Keratinocyte (primary cell): ENCODE measurements at regions not wholly inside any gene's neighbourhood (a gene's known extent, or its start where the extent isn't known, plus 50 kb on each side); places are given as distances from the start of the nearest gene placed in this dataset.

Experiments used
- DNase-seq: peaks from one replicate; pipeline ENCODE4 v3.0.0-alpha.2; 2011; ENCODE audit warnings: low read depth, missing footprints, low spot score
- FAIRE-seq: peaks from 2 replicates; lab custom pipeline; 2011; peaks lifted over from hg19 to GRCh38; lab: Jason Lieb, UNC
- H2AFZ ChIP-seq: 2 replicates; pipeline ENCODE4 v1.6.0; 2012; ENCODE audit warnings: low read length, control low read depth, inconsistent platforms; ENCODE audit not compliant: control insufficient read depth
- H3K27ac ChIP-seq: 2 replicates; pipeline ENCODE4 v1.5.1; 2011; ENCODE audit warnings: low read length; ENCODE audit not compliant: control insufficient read depth, insufficient read depth
- H3K27me3 ChIP-seq: 3 replicates; pipeline ENCODE4 v1.6.0; 2011; ENCODE audit warnings: low read length; ENCODE audit not compliant: control insufficient read depth, insufficient read depth; ENCODE audit errors: extremely low read depth
- H3K36me3 ChIP-seq, 2 experiments: 2 replicates in 1 of 2; 3 replicates in 1 of 2; pipeline ENCODE4 v1.5.1; 2011; ENCODE audit warnings: low read length in 2 of 2, mild to moderate bottlenecking in 1 of 2; ENCODE audit not compliant: control insufficient read depth in 2 of 2, insufficient read depth in 2 of 2; ENCODE audit errors: extremely low read depth in 1 of 2
- H3K4me1 ChIP-seq: 3 replicates; pipeline ENCODE4 v1.5.1; 2011; ENCODE audit warnings: low read length; ENCODE audit not compliant: control insufficient read depth, insufficient read depth; ENCODE audit errors: extremely low read depth
- H3K4me2 ChIP-seq: 3 replicates; pipeline ENCODE4 v1.6.0; 2011; ENCODE audit warnings: low read depth, low read length; ENCODE audit not compliant: control insufficient read depth, insufficient read depth; ENCODE audit errors: extremely low read depth
- H3K4me3 ChIP-seq, 3 experiments: fragments of 200-600 bp in 1 of 3; sonication (generic) in 1 of 3; 2 replicates in 2 of 3; 3 replicates in 1 of 3; pipeline ENCODE4 v1.5.1; 2011 to 2016; ENCODE audit warnings: low read length in 3 of 3, mild to moderate bottlenecking in 3 of 3, control low read depth in 2 of 3, inconsistent platforms in 1 of 3, low read depth in 1 of 3, mixed read lengths in 1 of 3, mixed run types in 1 of 3, moderate library complexity in 1 of 3; ENCODE audit not compliant: control insufficient read depth in 2 of 3, insufficient read depth in 2 of 3; ENCODE audit errors: extremely low read depth in 1 of 3
- H3K79me2 ChIP-seq: 2 replicates; pipeline ENCODE4 v1.6.0; 2012; ENCODE audit warnings: low read length; ENCODE audit not compliant: control insufficient read depth, insufficient read depth
- H3K9ac ChIP-seq: 3 replicates; pipeline ENCODE4 v1.6.0; 2011; ENCODE audit warnings: low read length; ENCODE audit not compliant: control insufficient read depth, insufficient read depth; ENCODE audit errors: extremely low read depth
- H3K9me1 ChIP-seq: 3 replicates; pipeline ENCODE4 v1.6.0; 2011; ENCODE audit warnings: low read length; ENCODE audit not compliant: control insufficient read depth, insufficient read depth; ENCODE audit errors: extremely low read depth
- H3K9me3 ChIP-seq: 2 replicates; pipeline ENCODE4 v1.5.1; 2012; ENCODE audit warnings: low read depth, low read length; ENCODE audit not compliant: control insufficient read depth
- H4K20me1 ChIP-seq: 3 replicates; pipeline ENCODE4 v1.6.0; 2011; ENCODE audit warnings: low read length; ENCODE audit not compliant: control insufficient read depth, insufficient read depth; ENCODE audit errors: extremely low read depth
- CTCF ChIP-seq, 3 experiments: IDR thresholded peaks in 1 of 3; conservative IDR thresholded peaks in 1 of 3; optimal IDR thresholded peaks in 1 of 3; 2 replicates in 2 of 3; 3 replicates in 1 of 3; pipeline versions ENCODE3 to v1.5.1; 2011; ENCODE audit warnings: low read length in 3 of 3, mild to moderate bottlenecking in 3 of 3, moderate library complexity in 2 of 3, control low read depth in 1 of 3, inconsistent platforms in 1 of 3; ENCODE audit not compliant: insufficient read depth in 2 of 3; ENCODE audit errors: extremely low read depth in 1 of 3
- EZH2 ChIP-seq: IDR thresholded peaks from one replicate; pipeline ENCODE4 v1.6.1; 2012; ENCODE audit warnings: inconsistent platforms, mild to moderate bottlenecking, low read length, moderate library complexity
- dilution Hi-C: fragments of 300-500 bp; cut with MboI; formaldehyde crosslinking; loops from one replicate; pipeline ENCODE4 v1.7.0; 2020; ENCODE audit warnings: low sequenced_read_pairs; ENCODE audit not compliant: extremely low pct_ligation_motif_present

- no peak overlapping the region for H2AFZ ChIP-seq
- no peak for FAIRE-seq
Measured at GRCh38 chr5:85929713-85930112, 688.0 kb upstream of the COX7C start.

GRCh38 chr5:85931220-85931619 lies 686.5 kb upstream of the COX7C start:
- H3K27ac ChIP-seq: no peak overlapping the region
- H3K4me1 ChIP-seq: no peaks in the 10 kb centered on the region
- DNase-seq (no peak), FAIRE-seq (no peak)
- dilution Hi-C loops: no loop called here
- no peak overlapping the region for H3K9ac ChIP-seq
- H3K27me3 ChIP-seq: no peaks in the 10 kb centered on the region
- H3K79me2 ChIP-seq: no peaks in the 10 kb centered on the region
- no peak overlapping the region for H3K4me2 ChIP-seq
- H4K20me1 ChIP-seq: no peaks in the 10 kb centered on the region
- H3K9me1 ChIP-seq: no peaks in the 10 kb centered on the region
- H2AFZ ChIP-seq: no peak overlapping the region
- H3K4me3 ChIP-seq: no peak overlapping the region
- no peak for TF ChIP-seq EZH2
- no peaks in the 10 kb centered on the region for H3K36me3 ChIP-seq
- no peaks in the 10 kb centered on the region for H3K9me3 ChIP-seq

More at GRCh38 chr5:85929713-85930112, 688.0 kb upstream of the COX7C start:
- H3K4me1 ChIP-seq: no peaks in the 10 kb centered on the region
- no peaks in the 10 kb centered on the region for H3K9me1 ChIP-seq
- H3K4me3 ChIP-seq: no peak overlapping the region
- no peak overlapping the region for H3K27ac ChIP-seq
- H3K9me3 ChIP-seq: no peaks in the 10 kb centered on the region
- H3K27me3 ChIP-seq: no peaks in the 10 kb centered on the region
- no peaks in the 10 kb centered on the region for H4K20me1 ChIP-seq
- no peaks in the 10 kb centered on the region for H3K79me2 ChIP-seq
- TF ChIP-seq EZH2: no peak
- no peak for TF ChIP-seq CTCF (optimal IDR thresholded peaks at IDR 0.05 in 1 of 3, IDR thresholded peaks at IDR 0.05 in 1 of 3, conservative IDR thresholded peaks at IDR 0.05 in 1 of 3; ENCODE audit: extremely low read depth in 1 of 3, insufficient read depth in 2 of 3, low read length in 3 of 3)
- H3K4me2 ChIP-seq: no peak overlapping the region
- no peak for DNase-seq
- H3K36me3 ChIP-seq: no peaks in the 10 kb centered on the region
- H3K9ac ChIP-seq: no peak overlapping the region
- dilution Hi-C loops: no loop called here

- Histone ChIP-seq H3K4me3 (no peak overlapping the region), H3K9me3 (no peaks in the 10 kb centered on the region), H3K79me2 (no peaks in the 10 kb centered on the region), H3K9me1 (no peaks in the 10 kb centered on the region), H3K27me3 (no peaks in the 10 kb centered on the region), H3K9ac (no peak overlapping the region), H4K20me1 (no peaks in the 10 kb centered on the region), H3K4me1 (no peaks in the 10 kb centered on the region), H2AFZ (no peak overlapping the region), H3K36me3 (no peaks in the 10 kb centered on the region), H3K4me2 (no peak overlapping the region), H3K27ac (no peak overlapping the region)
- dilution Hi-C loops: no loop called here
- TF ChIP-seq CTCF (optimal IDR thresholded peaks at IDR 0.05 in 1 of 3, IDR thresholded peaks at IDR 0.05 in 1 of 3, conservative IDR thresholded peaks at IDR 0.05 in 1 of 3; ENCODE audit: extremely low read depth in 1 of 3, insufficient read depth in 2 of 3, low read length in 3 of 3): no peak
- TF ChIP-seq EZH2: no peak
- DNase-seq: no peak
- no peak for FAIRE-seq
Measured at GRCh38 chr5:85938201-85938600, 679.5 kb upstream of the COX7C start.
